ENCODE measurements at regions not wholly inside any gene's neighbourhood (a gene's known extent, or its start where the extent isn't known, plus 50 kb on each side); places are given as distances from the start of the nearest gene placed in this dataset.
"Not testable (repeated sequence)": the region's sequence is repeated elsewhere in the genome, so short reads cannot be mapped to it uniquely, and the experiment has no call there.

- intact Hi-C loops (cut with micrococcal nuclease) = no loop called here
These were observed 98.7 kb upstream of the SGK1 start for GRCh38 chr6:134416418-134417154.

- intact Hi-C loops (cut with micrococcal nuclease) = no loop called here
These were observed 97.7 kb upstream of the SGK1 start for GRCh38 chr6:134415656-134416055.

GRCh38 chr6:134415194-134415593, 97.3 kb upstream of the SGK1 start:
- intact Hi-C loops (cut with micrococcal nuclease) = no loop called here

GRCh38 chr6:134414793-134415192, 96.9 kb upstream of the SGK1 start:
- intact Hi-C loops (cut with micrococcal nuclease) = no loop called here

GRCh38 chr6:134413241-134413643, 95.3 kb upstream of the SGK1 start:
- intact Hi-C loops (cut with micrococcal nuclease) = no loop called here

GRCh38 chr6:134410541-134410940, 92.6 kb upstream of the SGK1 start:
- intact Hi-C loops (cut with micrococcal nuclease) = no loop called here

GRCh38 chr6:134407791-134408190, 89.9 kb upstream of the SGK1 start:
- intact Hi-C loops (cut with micrococcal nuclease) = no loop called here

GRCh38 chr6:134406311-134406710, 88.4 kb upstream of the SGK1 start:
- intact Hi-C loops (cut with micrococcal nuclease) = no loop called here

- intact Hi-C loops (cut with micrococcal nuclease) = no loop called here
These were observed 87.6 kb upstream of the SGK1 start for GRCh38 chr6:134405386-134406087.

GRCh38 chr6:134403312-134403711, 85.4 kb upstream of the SGK1 start:
- intact Hi-C loops (cut with micrococcal nuclease) = not testable (repeated sequence)

GRCh38 chr6:134402372-134402984, 84.6 kb upstream of the SGK1 start:
- intact Hi-C loops (cut with micrococcal nuclease) = no loop called here

GRCh38 chr6:134400941-134401340, 83.0 kb upstream of the SGK1 start:
- intact Hi-C loops (cut with micrococcal nuclease) = no loop called here

GRCh38 chr6:134398453-134398852, 80.5 kb upstream of the SGK1 start:
- intact Hi-C loops (cut with micrococcal nuclease) = no loop called here

GRCh38 chr6:134397676-134398075, 79.8 kb upstream of the SGK1 start:
- intact Hi-C loops (cut with micrococcal nuclease) = no loop called here

GRCh38 chr6:134394905-134395304, 77.0 kb upstream of the SGK1 start:
- intact Hi-C loops (cut with micrococcal nuclease) = no loop called here

GRCh38 chr6:134394208-134394607, 76.3 kb upstream of the SGK1 start:
- intact Hi-C loops (cut with micrococcal nuclease) = no loop called here

GRCh38 chr6:134391205-134391604, 73.3 kb upstream of the SGK1 start:
- intact Hi-C loops (cut with micrococcal nuclease) = no loop called here

- intact Hi-C loops (cut with micrococcal nuclease) = no loop called here
These were observed 71.7 kb upstream of the SGK1 start for GRCh38 chr6:134389658-134390057.

GRCh38 chr6:134389129-134389528, 71.2 kb upstream of the SGK1 start:
- intact Hi-C loops (cut with micrococcal nuclease) = no loop called here

- intact Hi-C loops (cut with micrococcal nuclease) = not testable (repeated sequence)
These were observed 68.6 kb upstream of the SGK1 start for GRCh38 chr6:134386482-134386881.

- intact Hi-C loops (cut with micrococcal nuclease) = loop anchor here (2.0 to 5.0 kb wide), 2 partner anchors 29 to 55 kb away; no protein-coding TSS in a partner anchor
These were observed 64.0 kb upstream of the SGK1 start for GRCh38 chr6:134381959-134382358.

- intact Hi-C loops (cut with micrococcal nuclease) = no loop called here
These were observed 61.7 kb upstream of the SGK1 start for GRCh38 chr6:134379599-134379998.
